Cardiac fibroblast (primary cell): ENCODE measurements at regions not wholly inside any gene's neighbourhood (a gene's known extent, or its start where the extent isn't known, plus 50 kb on each side); places are given as distances from the start of the nearest gene placed in this dataset.

Experiments used
- DNase-seq, 2 donors: peaks; one replicate each; pipeline versions ENCODE4 v3.0.0 to v3.0.0-alpha.2; 2010; ENCODE audit warnings: low read depth in 2 of 2
- H3K4me3 ChIP-seq, 2 donors: replicated peaks in 1 of 2; 1 replicate in 1 of 2; 2 replicates in 1 of 2; pipeline ENCODE4 v1.5.1; 2011; ENCODE audit warnings: low read depth in 2 of 2, low read length in 2 of 2, mild to moderate bottlenecking in 2 of 2, moderate library complexity in 1 of 2
- CTCF ChIP-seq: IDR thresholded peaks from one replicate; pipeline ENCODE4 v1.5.1; 2011; ENCODE audit warnings: low read depth, mild to moderate bottlenecking, low read length, inconsistent platforms

DNA sequence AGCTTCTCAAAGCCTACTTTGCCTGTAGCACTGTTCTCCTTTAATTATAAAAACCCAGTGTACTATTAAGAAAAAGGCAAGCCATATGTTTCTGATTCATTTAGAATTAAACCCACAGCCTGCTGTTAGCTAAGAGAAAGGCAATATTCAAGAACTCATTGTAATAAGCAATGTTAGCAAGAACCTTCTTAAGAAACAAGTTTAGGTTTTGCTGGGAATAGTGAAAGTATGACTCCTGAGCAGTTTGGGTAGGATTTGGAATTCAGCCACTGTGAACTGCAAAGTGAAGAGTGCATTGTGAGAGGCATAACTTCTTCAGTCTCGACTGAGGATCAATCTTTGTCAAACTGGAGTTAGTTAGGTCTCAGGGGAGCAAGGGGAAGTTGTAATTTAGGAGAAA lies 206.5 kb upstream of the NT5C1B start:
- no peak overlapping the region for H3K4me3 ChIP-seq
- peak; percentile 35 to 49 for DNase-seq
- no peak for TF ChIP-seq CTCF

- no peak for TF ChIP-seq CTCF
- DNase-seq = no peak
- no peak overlapping the region for H3K4me3 ChIP-seq
Measured at GRCh38 chr2:18792684-18793083, 203.3 kb upstream of the NT5C1B start.

GRCh38 chr2:18792226-18792629 lies 202.9 kb upstream of the NT5C1B start:
- H3K4me3 ChIP-seq = no peak overlapping the region
- peak in 1 of 2 donors; percentile 67 for DNase-seq
- no peak for TF ChIP-seq CTCF

DNA sequence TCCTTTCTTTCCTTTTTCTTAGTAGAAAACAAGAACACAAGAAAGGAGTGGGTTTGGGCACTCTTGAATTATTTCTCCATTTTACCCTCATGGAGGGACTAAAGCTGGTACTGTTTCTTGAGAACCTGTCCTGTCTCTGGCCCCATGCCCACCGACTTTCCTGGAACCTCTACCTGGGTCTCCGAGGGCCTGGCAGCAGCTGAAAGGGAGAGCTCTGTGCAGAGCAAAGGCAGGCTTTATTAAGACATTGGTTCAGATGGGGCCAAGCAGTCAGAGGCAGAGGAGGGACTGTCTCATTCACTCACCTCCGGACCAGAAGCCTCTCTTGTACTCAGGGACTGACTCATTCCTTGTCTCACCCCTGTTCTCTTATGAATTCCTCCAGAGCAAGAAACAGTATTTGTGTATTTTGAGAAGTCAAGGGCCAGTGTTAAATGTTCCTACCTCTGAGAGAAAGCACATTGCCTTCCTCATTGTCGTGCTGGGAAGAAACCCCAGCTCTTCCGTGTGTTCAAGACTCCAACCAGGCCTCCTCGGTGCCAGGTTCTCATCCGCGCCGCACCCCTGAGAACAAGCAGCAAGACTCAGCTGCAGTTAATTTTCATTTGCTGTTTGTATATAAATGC lies 201.9 kb upstream of the NT5C1B start:
- no peak for TF ChIP-seq CTCF
- peak in 1 of 2 donors; percentile 68 for DNase-seq
- no peak overlapping the region for H3K4me3 ChIP-seq

DNA sequence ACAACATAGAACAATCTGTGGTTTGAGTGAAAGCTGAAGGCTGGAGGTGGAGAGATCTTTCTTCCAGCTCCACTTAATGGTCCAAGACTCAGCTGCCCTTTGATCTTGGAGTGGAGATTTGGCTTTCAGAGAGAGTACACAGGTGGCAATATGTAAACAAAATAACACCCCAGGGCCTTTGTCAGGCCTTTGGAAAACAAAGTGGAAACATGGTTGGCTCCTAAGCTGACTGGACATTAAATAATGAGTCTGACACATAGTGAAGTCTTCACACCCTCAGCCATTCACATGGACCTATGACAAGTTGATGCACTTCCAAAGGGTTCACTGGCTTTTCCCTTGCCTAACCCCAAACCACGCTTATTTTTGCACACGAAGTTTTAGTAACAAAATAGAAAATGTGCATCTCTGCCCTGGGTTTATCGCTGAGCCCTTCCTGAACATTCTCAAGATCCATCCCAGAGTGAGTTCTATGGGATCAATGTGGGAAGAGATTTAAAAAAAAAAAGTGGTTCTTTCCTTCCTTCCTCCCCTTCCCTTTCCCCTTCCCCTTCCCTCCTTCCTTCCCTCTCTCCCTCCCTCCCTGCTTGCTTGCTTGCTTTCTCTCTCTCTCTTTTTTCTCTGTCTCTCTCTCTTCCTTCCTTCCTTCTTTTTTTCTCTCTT lies 201.3 kb upstream of the NT5C1B start:
- no peak for TF ChIP-seq CTCF
- no peak overlapping the region for H3K4me3 ChIP-seq
- no peak for DNase-seq

- no peak for TF ChIP-seq CTCF
- peak in 1 of 2 donors; percentile 89 for DNase-seq
- H3K4me3 ChIP-seq = no peak overlapping the region
Measured at GRCh38 chr2:18788592-18788991, 199.2 kb upstream of the NT5C1B start.
